Liver (tissue), 8 donors: ENCODE measurements at regions not wholly inside any gene's neighbourhood (a gene's known extent, or its start where the extent isn't known, plus 50 kb on each side); places are given as distances from the start of the nearest gene placed in this dataset.
"Not testable (repeated sequence)": the region's sequence is repeated elsewhere in the genome, so short reads cannot be mapped to it uniquely, and the experiment has no call there.

Experiments
- DNase-seq: peaks from one replicate; pipeline ENCODE4 v3.0.0-alpha.2; 2017; ENCODE audit warnings: low spot score
- H3K27ac ChIP-seq, 2 donors: one replicate each; pipeline ENCODE4 v1.7.0; 2013; ENCODE audit warnings: inconsistent platforms in 2 of 2, low read length in 2 of 2, control low read depth in 1 of 2, low read depth in 1 of 2, mild to moderate bottlenecking in 1 of 2
- H3K27me3 ChIP-seq, 4 donors: one replicate each; pipeline versions ENCODE4 v1.6.1 to v1.7.0; 2013; ENCODE audit warnings: low read length in 3 of 4, inconsistent platforms in 1 of 4, mild to moderate bottlenecking in 1 of 4, moderate library complexity in 1 of 4; ENCODE audit not compliant: control insufficient read depth in 4 of 4, insufficient read depth in 4 of 4
- H3K36me3 ChIP-seq, 4 donors: one replicate each; pipeline versions ENCODE4 v1.6.1 to v1.7.0; 2013; ENCODE audit warnings: low read length in 3 of 4, mild to moderate bottlenecking in 3 of 4, low read depth in 1 of 4, moderate library complexity in 1 of 4; ENCODE audit not compliant: control insufficient read depth in 4 of 4, insufficient read depth in 3 of 4
- H3K4me1 ChIP-seq, 4 donors: one replicate each; pipeline versions ENCODE4 v1.6.1 to v1.7.0; 2013; ENCODE audit warnings: low read length in 3 of 4, mild to moderate bottlenecking in 3 of 4, moderate library complexity in 1 of 4; ENCODE audit not compliant: control insufficient read depth in 4 of 4, insufficient read depth in 4 of 4
- H3K4me3 ChIP-seq, 3 donors: one replicate each; pipeline versions ENCODE4 v1.6.1 to v1.7.0; 2013; ENCODE audit warnings: low read length in 3 of 3, control low read depth in 1 of 3, low read depth in 1 of 3, mild to moderate bottlenecking in 1 of 3
- H3K9ac ChIP-seq, 2 donors: one replicate each; pipeline ENCODE4 v1.7.0; 2013; ENCODE audit warnings: low read length in 2 of 2, mild to moderate bottlenecking in 2 of 2, moderate library complexity in 2 of 2, control low read depth in 1 of 2, low read depth in 1 of 2
- H3K9me3 ChIP-seq, 4 donors: one replicate each; pipeline versions ENCODE4 v1.6.1 to v1.7.0; 2013; ENCODE audit warnings: low read length in 3 of 4; ENCODE audit not compliant: control insufficient read depth in 4 of 4
- ATF3 ChIP-seq: IDR thresholded peaks from 2 replicates; pipeline ENCODE4 v1.6.1; 2016; ENCODE audit warnings: antibody characterized with exemption
- CTCF ChIP-seq: fragments of 150-350 bp; IDR thresholded peaks from 2 replicates; pipeline ENCODE4 v1.5.1; 2017; ENCODE audit warnings: improper control_type of control experiment, low read depth, low read length; ENCODE audit not compliant: missing input control
- EGR1 ChIP-seq, 2 donors: IDR thresholded peaks; 2 replicates each; pipeline ENCODE4 v1.6.1; 2016 to 2018; ENCODE audit warnings: antibody characterized with exemption in 2 of 2, low read depth in 2 of 2
- FOXA1 ChIP-seq: IDR thresholded peaks from 2 replicates; pipeline ENCODE4 v1.6.1; 2016; ENCODE audit warnings: antibody characterized with exemption
- FOXA2 ChIP-seq: IDR thresholded peaks from 2 replicates; pipeline ENCODE4 v1.6.1; 2016; ENCODE audit warnings: antibody characterized with exemption
- GABPA ChIP-seq, 2 donors: IDR thresholded peaks in 1 of 2; conservative IDR thresholded peaks in 1 of 2; 2 replicates each; pipeline ENCODE4 v1.6.1; 2016; ENCODE audit warnings: antibody characterized with exemption in 2 of 2, mild to moderate bottlenecking in 1 of 2, moderate library complexity in 1 of 2
- HNF4A ChIP-seq, 2 donors: conservative IDR thresholded peaks; 2 replicates each; pipeline ENCODE4 v1.6.1; 2016; ENCODE audit warnings: antibody characterized with exemption in 2 of 2, mild to moderate bottlenecking in 2 of 2
- HNF4G ChIP-seq: IDR thresholded peaks from 2 replicates; pipeline ENCODE4 v1.6.1; 2016; ENCODE audit warnings: antibody characterized with exemption
- JUND ChIP-seq, 2 donors: IDR thresholded peaks; 2 replicates each; pipeline ENCODE4 v1.6.1; 2016; ENCODE audit warnings: antibody characterized with exemption in 2 of 2
- MAX ChIP-seq: IDR thresholded peaks from 2 replicates; pipeline ENCODE4 v1.6.1; 2016; ENCODE audit warnings: antibody characterized with exemption
- NR2F2 ChIP-seq: IDR thresholded peaks from 2 replicates; pipeline ENCODE4 v1.6.1; 2016; ENCODE audit warnings: antibody characterized with exemption
- RAD21 ChIP-seq, 2 donors: IDR thresholded peaks; 2 replicates each; pipeline ENCODE4 v1.6.1; 2016; ENCODE audit warnings: antibody characterized with exemption in 2 of 2, mild to moderate bottlenecking in 2 of 2
- REST ChIP-seq: IDR thresholded peaks from 2 replicates; pipeline ENCODE4 v1.6.1; 2016; ENCODE audit warnings: antibody characterized with exemption, mild to moderate bottlenecking
- RXRA ChIP-seq, 2 donors: IDR thresholded peaks; 2 replicates each; pipeline ENCODE4 v1.6.1; 2017 to 2018; ENCODE audit warnings: antibody characterized with exemption in 2 of 2, mild to moderate bottlenecking in 1 of 2
- SP1 ChIP-seq: IDR thresholded peaks from 2 replicates; pipeline ENCODE4 v1.6.1; 2018; ENCODE audit warnings: antibody characterized with exemption, mild to moderate bottlenecking
- TAF1 ChIP-seq: conservative IDR thresholded peaks from 2 replicates; pipeline ENCODE4 v1.6.1; 2016; ENCODE audit warnings: antibody characterized with exemption, mild to moderate bottlenecking
- YY1 ChIP-seq: IDR thresholded peaks from 2 replicates; pipeline ENCODE4 v1.6.1; 2016; ENCODE audit warnings: antibody characterized with exemption, mild to moderate bottlenecking
- ZBTB33 ChIP-seq: IDR thresholded peaks from 2 replicates; pipeline ENCODE4 v1.6.1; 2016; ENCODE audit warnings: antibody characterized with exemption
- WGBS: extraction: QIAGEN DNeasy Blood & Tissue Kit; methylation state at CpG from one replicate; pipeline ENCODE4 v1.1.7; 2013; 5-methylcytosine and 5-hydroxymethylcytosine counted together
- donor health status: healthy.
- donor health status: healthy.
- donor health status: healthy.
- donor health status: healthy.
- donor health status: healthy.

- WGBS, result 94% methylated on average over 2 of the region's 2 CpGs
- Histone ChIP-seq H3K9me3 (no peaks in the 10 kb centered on the region), H3K4me3 (no peak overlapping the region), H3K27me3 (no peaks in the 10 kb centered on the region), H3K36me3 (no peaks in the 10 kb centered on the region), H3K4me1 (peaks cover 0 to 5% (median 3%) of the 10 kb centered on the region in 4 donors), H3K27ac (no peak overlapping the region), H3K9ac (no peak overlapping the region)
- no peak for TF ChIP-seq RAD21 (IDR thresholded peaks at IDR 0.05)
- no peak for TF ChIP-seq SP1
- TF ChIP-seq ZBTB33, result no peak
- no peak for TF ChIP-seq FOXA1
- no peak for TF ChIP-seq MAX
- TF ChIP-seq CTCF, result no peak
- TF ChIP-seq RXRA (IDR thresholded peaks at IDR 0.05), result no peak
- no peak for TF ChIP-seq FOXA2
- TF ChIP-seq EGR1 (IDR thresholded peaks at IDR 0.05; ENCODE audit: low read depth in 2 of 2), result no peak
- TF ChIP-seq JUND (IDR thresholded peaks at IDR 0.05), result no peak
- no peak for TF ChIP-seq HNF4G
- TF ChIP-seq HNF4A (conservative IDR thresholded peaks at IDR 0.05), result no peak
- no peak for TF ChIP-seq REST
- TF ChIP-seq TAF1, result no peak
- TF ChIP-seq YY1, result no peak
- TF ChIP-seq NR2F2, result no peak
- no peak for TF ChIP-seq GABPA (IDR thresholded peaks at IDR 0.05 in 1 of 2, conservative IDR thresholded peaks at IDR 0.05 in 1 of 2)
- no peak for TF ChIP-seq ATF3
- no peak for DNase-seq
Observed at GRCh38 chr5:96172436-96172835, 210.8 kb upstream of the ELL2 start.

- 93% methylated on average over 4 of the region's 4 CpGs for WGBS
- not testable (repeated sequence) for H3K27ac ChIP-seq, H3K4me1 ChIP-seq, H3K4me3 ChIP-seq, H3K9me3 ChIP-seq, H3K27me3 ChIP-seq, H3K36me3 ChIP-seq, DNase-seq, H3K9ac ChIP-seq
Observed at GRCh38 chr5:96171973-96172372, 210.3 kb upstream of the ELL2 start.
